Activated CD4-positive, alpha-beta memory T cell treated with anti-CD3 and anti-CD28 coated beads for 36 hours (primary cell): ENCODE measurements at regions not wholly inside any gene's neighbourhood (a gene's known extent, or its start where the extent isn't known, plus 50 kb on each side); places are given as distances from the start of the nearest gene placed in this dataset.

ENCODE experiments used
- CTCF ChIA-PET: fragments of 350-600 bp; sonication (Branson Sonifier 250); formaldehyde crosslinking; loops from one replicate; lab custom pipeline; 2021; ENCODE audit warnings: antibody characterized with exemption, inconsistent platforms; lab: Charles Lee
- POLR2A ChIA-PET: fragments of 350-600 bp; sonication (Branson Sonifier 250); formaldehyde crosslinking; loops from one replicate; lab custom pipeline; 2021; ENCODE audit warnings: antibody characterized with exemption; lab: Charles Lee
- DNase-seq: peaks from one replicate; pipeline ENCODE4 v3.0.0-alpha.2; 2020
- H3K27ac Mint-ChIP-seq: one replicate; pipeline ENCODE4 v1.8.0; 2021; ENCODE audit warnings: mixed read lengths
- H3K27me3 Mint-ChIP-seq: one replicate; pipeline ENCODE4 v1.8.0; 2021; ENCODE audit warnings: mixed read lengths
- H3K36me3 Mint-ChIP-seq: one replicate; pipeline ENCODE4 v1.8.0; 2021; ENCODE audit warnings: mixed read lengths
- H3K4me1 Mint-ChIP-seq: one replicate; pipeline ENCODE4 v1.8.0; 2021; ENCODE audit warnings: low read depth, mixed read lengths
- H3K4me3 Mint-ChIP-seq: one replicate; pipeline ENCODE4 v1.8.0; 2021; ENCODE audit warnings: mild to moderate bottlenecking, mixed read lengths
- H3K9me3 Mint-ChIP-seq: one replicate; pipeline ENCODE4 v1.8.0; 2021; ENCODE audit warnings: mixed read lengths
- intact Hi-C: fragments of 100-400 bp; cut with micrococcal nuclease; formaldehyde crosslinking; loops from one replicate; pipeline ENCODE4 v1.15.1; 2023

DNA sequence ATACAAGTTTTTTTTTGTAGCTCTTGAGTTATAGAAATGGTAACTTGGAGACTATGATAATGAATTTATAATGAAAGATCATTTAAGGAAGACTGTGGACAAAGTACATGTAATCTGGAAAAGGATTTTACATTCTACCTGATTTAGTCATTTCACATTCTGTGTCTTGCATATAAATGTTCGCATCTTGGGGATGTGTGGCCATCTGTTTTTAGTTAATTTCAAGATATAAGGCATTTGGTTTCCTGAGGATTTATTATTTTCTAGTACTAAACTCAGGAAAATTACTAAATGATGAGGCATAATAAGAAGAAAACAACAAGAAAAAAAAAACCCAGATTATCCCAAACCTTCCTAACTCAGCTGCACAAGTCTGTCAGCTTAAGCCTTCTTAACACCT, 112.7 kb upstream of the PRL start:
- no peaks in the 10 kb centered on the region for H3K4me1 Mint-ChIP-seq
- H3K36me3 Mint-ChIP-seq = no peaks in the 10 kb centered on the region
- H3K9me3 Mint-ChIP-seq = no peaks in the 10 kb centered on the region
- POLR2A ChIA-PET = no interaction called here
- intact Hi-C loops = no loop called here
- CTCF ChIA-PET = no interaction called here
- no peak overlapping the region for H3K4me3 Mint-ChIP-seq
- DNase-seq = no peak
- no peak overlapping the region for H3K27ac Mint-ChIP-seq
- H3K27me3 Mint-ChIP-seq = no peaks in the 10 kb centered on the region

DNA sequence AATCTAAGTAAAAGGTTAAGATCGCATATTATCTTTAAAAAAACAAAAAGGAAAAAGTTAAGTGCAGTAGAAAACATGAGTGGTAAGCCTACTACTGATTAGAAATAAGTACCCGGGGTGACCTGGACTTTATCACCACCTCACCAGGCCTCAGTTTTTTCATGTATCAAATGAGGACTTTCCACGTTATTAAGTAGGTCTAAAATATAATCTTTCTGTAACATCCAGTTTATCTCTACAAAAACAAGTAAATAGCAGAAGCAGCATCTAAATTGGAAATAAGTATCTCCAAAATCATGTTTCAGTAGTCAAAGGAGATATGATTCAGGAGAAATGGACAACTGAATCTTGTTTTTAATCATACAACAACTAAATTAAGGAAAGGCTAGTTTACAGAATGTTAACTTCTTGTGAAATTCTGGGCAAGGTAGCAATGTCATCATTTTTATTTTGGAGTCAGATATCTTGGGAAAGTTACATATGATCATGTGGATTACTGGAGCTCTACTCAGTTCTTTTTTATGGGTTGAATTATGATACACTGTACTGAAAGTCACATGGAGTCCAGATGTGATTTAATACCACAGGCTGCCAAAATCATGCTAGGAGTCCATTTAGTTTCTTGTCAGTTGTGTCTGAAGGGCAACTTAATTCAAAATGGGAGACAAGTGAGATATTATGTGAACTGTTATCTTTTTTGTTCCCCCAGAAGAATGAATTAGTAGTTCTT, 114.7 kb upstream of the PRL start:
- intact Hi-C loops = no loop called here
- H3K27me3 Mint-ChIP-seq = no peaks in the 10 kb centered on the region
- no peak overlapping the region for H3K27ac Mint-ChIP-seq
- H3K36me3 Mint-ChIP-seq = no peaks in the 10 kb centered on the region
- peaks cover 4% of the 10 kb centered on the region for H3K9me3 Mint-ChIP-seq
- ChIA-PET POLR2A (no interaction called here), CTCF (no interaction called here)
- no peak for DNase-seq
- no peak overlapping the region for H3K4me3 Mint-ChIP-seq
- no peaks in the 10 kb centered on the region for H3K4me1 Mint-ChIP-seq

DNA sequence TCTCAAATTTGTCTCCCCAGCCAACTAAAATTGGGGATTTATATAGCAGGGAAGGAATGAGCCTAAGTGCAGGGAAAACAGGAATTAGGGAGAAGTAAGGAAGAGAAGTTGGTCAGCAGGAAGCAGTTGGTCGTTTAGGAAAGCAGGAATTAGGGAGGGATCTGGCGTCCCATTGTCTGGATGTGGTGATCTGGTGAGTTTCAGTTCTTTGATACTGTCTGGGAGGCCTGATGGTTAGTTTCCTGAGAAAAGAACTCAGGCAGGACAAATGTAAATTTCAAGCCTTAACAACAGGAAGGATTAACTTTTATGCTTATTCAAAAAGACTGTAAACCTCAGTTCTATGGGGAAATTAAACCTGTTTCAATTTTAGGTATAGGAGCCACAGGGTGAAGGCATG, 116.2 kb upstream of the PRL start:
- no peak overlapping the region for H3K4me3 Mint-ChIP-seq
- H3K9me3 Mint-ChIP-seq = peaks cover 5% of the 10 kb centered on the region
- H3K27me3 Mint-ChIP-seq = no peaks in the 10 kb centered on the region
- ChIA-PET POLR2A (no interaction called here), CTCF (no interaction called here)
- no peak for DNase-seq
- no peaks in the 10 kb centered on the region for H3K36me3 Mint-ChIP-seq
- no peaks in the 10 kb centered on the region for H3K4me1 Mint-ChIP-seq
- intact Hi-C loops = no loop called here
- H3K27ac Mint-ChIP-seq = no peak overlapping the region

DNA sequence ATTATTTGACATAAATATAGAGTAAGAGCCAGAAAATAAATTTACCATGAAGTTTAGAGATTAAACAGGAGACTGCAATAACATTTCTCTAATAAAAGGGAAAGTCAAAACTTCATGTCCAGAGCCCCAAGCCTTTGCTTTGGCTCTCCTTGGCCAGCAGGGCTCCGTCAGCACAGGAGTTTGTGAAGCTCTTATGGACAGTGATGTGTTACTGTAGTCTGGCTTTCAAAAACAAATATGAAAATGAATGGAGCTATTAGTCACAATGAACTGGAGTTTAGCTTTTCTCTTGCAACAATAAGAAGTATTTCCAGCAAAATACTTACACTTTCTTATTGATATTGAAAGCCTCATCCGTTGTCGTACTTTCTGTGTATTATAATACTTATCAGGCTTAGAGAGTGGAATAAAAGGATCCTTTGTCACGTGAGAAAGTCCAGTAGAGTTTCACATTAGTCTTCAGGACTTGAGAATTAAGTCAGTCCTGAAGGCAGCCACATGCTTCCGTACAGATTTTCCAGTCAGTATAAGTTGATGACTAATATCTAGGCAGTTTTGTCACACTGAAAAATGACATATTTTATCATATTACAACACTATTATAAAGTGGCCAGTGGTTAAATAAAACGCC, 117.0 kb upstream of the PRL start:
- no peaks in the 10 kb centered on the region for H3K4me1 Mint-ChIP-seq
- ChIA-PET POLR2A (no interaction called here), CTCF (no interaction called here)
- H3K27ac Mint-ChIP-seq = no peak overlapping the region
- H3K36me3 Mint-ChIP-seq = no peaks in the 10 kb centered on the region
- H3K4me3 Mint-ChIP-seq = no peak overlapping the region
- DNase-seq = no peak
- H3K27me3 Mint-ChIP-seq = no peaks in the 10 kb centered on the region
- intact Hi-C loops = no loop called here
- H3K9me3 Mint-ChIP-seq = peaks cover 7% of the 10 kb centered on the region

GRCh38 chr6:22418714-22419113, 121.9 kb upstream of the PRL start:
- ChIA-PET CTCF (no interaction called here), POLR2A (no interaction called here)
- intact Hi-C loops = no loop called here
- Mint-ChIP-seq H3K4me3 (no peak overlapping the region), H3K9me3 (peaks cover 29% of the 10 kb centered on the region), H3K27me3 (no peaks in the 10 kb centered on the region), H3K4me1 (no peaks in the 10 kb centered on the region), H3K36me3 (no peaks in the 10 kb centered on the region), H3K27ac (no peak overlapping the region)
- no peak for DNase-seq

DNA sequence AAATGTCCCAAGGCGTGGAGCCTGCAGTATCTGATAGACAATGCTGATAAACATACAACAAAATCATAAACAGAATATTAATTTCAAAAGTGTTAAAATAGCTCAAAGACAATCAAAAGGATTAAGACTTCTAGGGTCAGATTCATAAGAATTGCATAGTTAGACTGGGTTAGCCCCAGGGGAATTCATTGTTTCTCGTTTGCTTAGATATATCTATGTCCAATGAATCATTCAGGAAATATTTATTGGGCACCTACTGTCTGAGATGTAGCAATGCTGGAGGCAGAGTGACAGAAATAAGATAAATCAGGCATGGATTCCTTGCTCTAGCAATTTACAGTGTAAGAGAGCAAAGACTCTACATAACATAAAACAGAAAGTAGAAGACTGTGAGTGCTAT, 124.4 kb upstream of the PRL start:
- H3K27ac Mint-ChIP-seq = no peak overlapping the region
- no peaks in the 10 kb centered on the region for H3K4me1 Mint-ChIP-seq
- H3K36me3 Mint-ChIP-seq = no peaks in the 10 kb centered on the region
- H3K9me3 Mint-ChIP-seq = peaks cover 31% of the 10 kb centered on the region
- DNase-seq = no peak
- ChIA-PET POLR2A (no interaction called here), CTCF (no interaction called here)
- intact Hi-C loops = no loop called here
- no peaks in the 10 kb centered on the region for H3K27me3 Mint-ChIP-seq
- no peak overlapping the region for H3K4me3 Mint-ChIP-seq

- CTCF ChIA-PET = no interaction called here
- Mint-ChIP-seq H3K9me3 (peaks cover 26% of the 10 kb centered on the region), H3K4me3 (no peak overlapping the region), H3K27ac (no peak overlapping the region), H3K27me3 (no peaks in the 10 kb centered on the region), H3K36me3 (no peaks in the 10 kb centered on the region), H3K4me1 (no peaks in the 10 kb centered on the region)
- POLR2A ChIA-PET = no interaction called here
- intact Hi-C loops = no loop called here
- DNase-seq = no peak
Observed at GRCh38 chr6:22424196-22424595, 127.4 kb upstream of the PRL start.

- Mint-ChIP-seq H3K27me3 (no peaks in the 10 kb centered on the region), H3K9me3 (peaks cover 5% of the 10 kb centered on the region), H3K36me3 (no peaks in the 10 kb centered on the region), H3K4me3 (no peak overlapping the region), H3K27ac (no peak overlapping the region), H3K4me1 (no peaks in the 10 kb centered on the region)
- CTCF ChIA-PET = no interaction called here
- POLR2A ChIA-PET = no interaction called here
- DNase-seq = no peak
- intact Hi-C loops = no loop called here
Observed at GRCh38 chr6:22432060-22432459, 135.2 kb upstream of the PRL start.

- Mint-ChIP-seq H3K9me3 (peaks cover 5% of the 10 kb centered on the region), H3K4me1 (no peaks in the 10 kb centered on the region), H3K36me3 (no peaks in the 10 kb centered on the region), H3K27me3 (no peaks in the 10 kb centered on the region), H3K4me3 (no peak overlapping the region), H3K27ac (no peak overlapping the region)
- DNase-seq = no peak
- intact Hi-C loops = no loop called here
- POLR2A ChIA-PET = no interaction called here
- CTCF ChIA-PET = no interaction called here
Observed at GRCh38 chr6:22433745-22434144, 135.6 kb upstream of the HDGFL1 start.

GRCh38 chr6:22435151-22435550, 134.2 kb upstream of the HDGFL1 start:
- intact Hi-C loops = no loop called here
- no peaks in the 10 kb centered on the region for H3K4me1 Mint-ChIP-seq

DNA sequence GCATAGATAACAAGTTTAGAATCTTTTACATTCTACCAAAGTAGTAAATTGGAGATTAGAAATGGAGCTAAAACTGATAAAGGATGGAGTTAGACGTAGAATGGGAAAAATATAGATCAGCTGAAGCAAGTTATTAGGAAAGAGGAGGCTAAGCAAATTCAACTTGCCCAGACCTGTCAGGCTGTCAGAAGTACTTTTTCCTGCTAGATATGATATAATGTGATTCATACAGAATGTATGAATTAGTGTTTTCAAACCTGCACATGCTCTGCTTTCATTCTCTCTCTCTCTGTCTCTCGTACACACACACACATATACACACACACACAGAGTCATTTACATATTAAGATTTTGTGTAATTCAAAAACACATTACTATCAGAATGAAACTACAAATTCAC, 133.2 kb upstream of the HDGFL1 start:
- no peak overlapping the region for H3K27ac Mint-ChIP-seq
- POLR2A ChIA-PET = no interaction called here
- H3K4me1 Mint-ChIP-seq = no peaks in the 10 kb centered on the region
- no peaks in the 10 kb centered on the region for H3K27me3 Mint-ChIP-seq
- intact Hi-C loops = no loop called here
- CTCF ChIA-PET = no interaction called here
- no peak for DNase-seq
- peaks cover 5% of the 10 kb centered on the region for H3K9me3 Mint-ChIP-seq
- no peaks in the 10 kb centered on the region for H3K36me3 Mint-ChIP-seq
- no peak overlapping the region for H3K4me3 Mint-ChIP-seq

More at GRCh38 chr6:22435151-22435550, 134.2 kb upstream of the HDGFL1 start:
- peaks cover 5% of the 10 kb centered on the region for H3K9me3 Mint-ChIP-seq
- no peaks in the 10 kb centered on the region for H3K27me3 Mint-ChIP-seq
- H3K4me3 Mint-ChIP-seq = no peak overlapping the region
- no peak for DNase-seq
- ChIA-PET POLR2A (no interaction called here), CTCF (no interaction called here)
- H3K36me3 Mint-ChIP-seq = no peaks in the 10 kb centered on the region
- no peak overlapping the region for H3K27ac Mint-ChIP-seq

GRCh38 chr6:22437665-22438064, 131.7 kb upstream of the HDGFL1 start:
- POLR2A ChIA-PET = no interaction called here
- intact Hi-C loops = no loop called here
- peaks cover 5% of the 10 kb centered on the region for H3K9me3 Mint-ChIP-seq
- CTCF ChIA-PET = no interaction called here
- no peak overlapping the region for H3K27ac Mint-ChIP-seq
- H3K27me3 Mint-ChIP-seq = no peaks in the 10 kb centered on the region
- H3K36me3 Mint-ChIP-seq = no peaks in the 10 kb centered on the region
- H3K4me3 Mint-ChIP-seq = no peak overlapping the region
- no peaks in the 10 kb centered on the region for H3K4me1 Mint-ChIP-seq
- DNase-seq = no peak

- Mint-ChIP-seq H3K27ac (no peak overlapping the region), H3K9me3 (no peaks in the 10 kb centered on the region), H3K4me3 (no peak overlapping the region), H3K36me3 (no peaks in the 10 kb centered on the region), H3K4me1 (no peaks in the 10 kb centered on the region), H3K27me3 (no peaks in the 10 kb centered on the region)
- ChIA-PET CTCF (no interaction called here), POLR2A (no interaction called here)
- no peak for DNase-seq
- intact Hi-C loops = no loop called here
Observed at GRCh38 chr6:22442826-22443225, 126.5 kb upstream of the HDGFL1 start.
